ENCODE measurements at regions not wholly inside any gene's neighbourhood (a gene's known extent, or its start where the extent isn't known, plus 50 kb on each side); places are given as distances from the start of the nearest gene placed in this dataset.

DNA sequence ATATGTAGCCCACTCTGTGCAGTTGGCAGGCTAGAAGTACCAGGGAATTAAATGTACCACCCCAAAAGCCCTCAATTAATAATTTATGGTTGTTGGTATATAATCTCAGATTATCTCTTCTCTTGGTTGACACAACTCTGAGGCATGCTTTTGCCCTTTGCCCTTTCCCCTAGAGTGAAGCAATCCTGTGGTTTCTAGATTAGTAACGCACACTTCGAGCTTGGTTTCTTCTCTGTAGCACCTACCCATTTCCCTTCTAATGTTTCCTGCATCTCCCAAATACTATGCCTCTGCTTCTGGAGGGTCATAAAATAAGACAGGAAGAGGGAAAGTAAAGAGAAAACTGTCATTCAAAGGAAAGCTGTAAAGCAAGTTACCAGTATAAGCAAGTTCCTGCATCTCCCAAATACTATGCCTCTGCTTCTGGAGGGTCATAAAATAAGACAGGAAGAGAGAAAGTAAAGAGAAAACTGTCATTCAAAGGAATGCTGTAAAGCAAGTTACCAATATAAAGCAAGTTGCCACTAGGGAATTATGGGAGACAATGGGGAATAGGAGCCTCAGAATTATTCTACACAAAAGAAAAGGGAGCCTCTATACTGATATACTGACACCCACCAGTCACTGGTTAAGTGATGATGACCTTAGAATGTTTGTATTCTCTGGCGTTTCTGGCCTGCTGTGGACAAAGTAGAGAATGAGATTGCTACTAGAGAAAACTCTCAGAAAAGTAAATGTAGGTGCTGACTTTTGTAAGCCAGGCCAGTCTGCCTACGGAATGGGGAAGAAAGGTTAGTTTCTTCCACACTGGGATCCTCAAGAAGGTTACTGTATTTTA is 862.6 kb upstream of the MAN1A1 start:
- Histone ChIP-seq H3K9me3 (no peaks in the 10 kb centered on the region), H3K36me3 (ENCODE audit: low read depth) (no peaks in the 10 kb centered on the region), H3K4me1 (ENCODE audit: low read depth) (no peaks in the 10 kb centered on the region), H3K4me3 (no peak overlapping the region)
- DNase-seq (no peak), ATAC-seq (no peak)
- TF ChIP-seq, protein P1, sequence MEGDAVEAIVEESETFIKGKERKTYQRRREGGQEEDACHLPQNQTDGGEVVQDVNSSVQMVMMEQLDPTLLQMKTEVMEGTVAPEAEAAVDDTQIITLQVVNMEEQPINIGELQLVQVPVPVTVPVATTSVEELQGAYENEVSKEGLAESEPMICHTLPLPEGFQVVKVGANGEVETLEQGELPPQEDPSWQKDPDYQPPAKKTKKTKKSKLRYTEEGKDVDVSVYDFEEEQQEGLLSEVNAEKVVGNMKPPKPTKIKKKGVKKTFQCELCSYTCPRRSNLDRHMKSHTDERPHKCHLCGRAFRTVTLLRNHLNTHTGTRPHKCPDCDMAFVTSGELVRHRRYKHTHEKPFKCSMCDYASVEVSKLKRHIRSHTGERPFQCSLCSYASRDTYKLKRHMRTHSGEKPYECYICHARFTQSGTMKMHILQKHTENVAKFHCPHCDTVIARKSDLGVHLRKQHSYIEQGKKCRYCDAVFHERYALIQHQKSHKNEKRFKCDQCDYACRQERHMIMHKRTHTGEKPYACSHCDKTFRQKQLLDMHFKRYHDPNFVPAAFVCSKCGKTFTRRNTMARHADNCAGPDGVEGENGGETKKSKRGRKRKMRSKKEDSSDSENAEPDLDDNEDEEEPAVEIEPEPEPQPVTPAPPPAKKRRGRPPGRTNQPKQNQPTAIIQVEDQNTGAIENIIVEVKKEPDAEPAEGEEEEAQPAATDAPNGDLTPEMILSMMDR (IDR thresholded peaks at IDR 0.05): no peak
- intact Hi-C loops (cut with DNase I, micrococcal nuclease): no loop called here

DNA sequence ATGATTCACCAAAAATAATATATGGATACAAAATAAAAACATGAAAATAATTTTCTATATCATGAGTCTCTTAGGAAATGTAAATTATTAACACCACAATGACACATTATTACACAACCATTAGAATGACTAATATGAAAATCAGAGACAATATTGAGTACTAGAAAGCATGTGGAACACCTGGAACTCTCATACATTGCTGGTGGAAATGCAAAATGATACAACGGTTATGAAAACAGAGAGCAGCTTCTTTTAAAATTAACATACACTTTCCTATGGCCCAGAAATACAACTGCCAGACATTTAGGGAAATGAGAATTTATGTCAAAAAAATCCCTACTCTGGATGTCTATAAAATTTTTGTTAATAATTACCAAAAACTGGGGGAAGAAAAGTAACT is 853.3 kb upstream of the MAN1A1 start:
- ATAC-seq (no peak), DNase-seq (no peak)
- TF ChIP-seq, protein P1 (IDR thresholded peaks at IDR 0.05): no peak
- H3K4me1 ChIP-seq (ENCODE audit: low read depth): no peaks in the 10 kb centered on the region
- no peaks in the 10 kb centered on the region for H3K9me3 ChIP-seq
- no peaks in the 10 kb centered on the region for H3K36me3 ChIP-seq (ENCODE audit: low read depth)
- intact Hi-C loops (cut with DNase I, micrococcal nuclease): no loop called here
- H3K4me3 ChIP-seq: no peak overlapping the region

- ATAC-seq (no peak), DNase-seq (no peak)
- no peaks in the 10 kb centered on the region for H3K36me3 ChIP-seq (ENCODE audit: low read depth)
- intact Hi-C loops (cut with DNase I, micrococcal nuclease): no loop called here
- H3K9me3 ChIP-seq: no peaks in the 10 kb centered on the region
- no peak overlapping the region for H3K4me3 ChIP-seq
- TF ChIP-seq, protein P1 (IDR thresholded peaks at IDR 0.05): no peak
- no peaks in the 10 kb centered on the region for H3K4me1 ChIP-seq (ENCODE audit: low read depth)
Measured at GRCh38 chr6:120200853-120201252, 851.3 kb upstream of the MAN1A1 start.

DNA sequence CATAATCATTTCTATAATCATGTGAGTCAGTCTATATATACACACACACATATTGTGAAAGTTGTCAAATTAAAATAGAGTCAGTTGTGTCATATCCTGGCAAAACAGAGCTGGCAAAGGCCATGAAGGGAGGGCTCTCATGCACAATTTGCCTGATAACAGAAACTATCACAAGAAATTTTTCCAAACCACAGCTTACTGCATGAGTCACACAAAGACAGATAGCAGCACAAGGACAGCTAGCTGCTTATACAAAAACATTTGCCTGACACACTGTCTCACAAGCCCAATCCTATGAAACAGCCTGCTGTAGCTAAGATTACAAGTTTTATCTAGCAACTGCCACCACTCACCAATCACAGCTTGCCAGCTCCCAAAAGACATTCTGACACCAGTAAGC is 848.5 kb upstream of the MAN1A1 start:
- TF ChIP-seq, protein P1 (IDR thresholded peaks at IDR 0.05): no peak
- ATAC-seq (no peak), DNase-seq (no peak)
- Histone ChIP-seq H3K4me3 (no peak overlapping the region), H3K4me1 (ENCODE audit: low read depth) (no peaks in the 10 kb centered on the region), H3K9me3 (no peaks in the 10 kb centered on the region), H3K36me3 (ENCODE audit: low read depth) (no peaks in the 10 kb centered on the region)
- intact Hi-C loops (cut with DNase I, micrococcal nuclease): no loop called here

DNA sequence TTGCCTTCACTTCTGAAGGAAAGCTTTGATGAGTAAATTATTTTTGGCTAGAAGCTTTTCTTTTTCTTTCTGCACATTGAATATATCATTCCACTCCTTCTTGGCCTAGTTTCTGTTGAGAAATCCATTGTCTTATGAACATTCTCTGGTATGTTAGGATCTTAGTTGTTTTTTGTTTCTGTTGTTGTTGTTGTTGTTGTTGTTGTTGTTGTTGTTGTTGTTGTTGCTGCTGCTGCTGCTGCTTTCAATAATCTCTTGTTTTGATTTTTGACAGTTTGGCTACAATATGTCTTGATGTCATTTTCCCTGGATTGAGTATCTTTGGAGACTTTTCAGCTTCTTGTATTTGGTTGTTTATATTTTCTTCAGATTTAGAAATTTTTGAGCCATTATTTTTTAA is 836.5 kb upstream of the MAN1A1 start:
- DNase-seq (no peak), ATAC-seq (no peak)
- TF ChIP-seq, protein P1 (IDR thresholded peaks at IDR 0.05): no peak
- intact Hi-C loops (cut with DNase I, micrococcal nuclease): no loop called here
- Histone ChIP-seq H3K36me3 (ENCODE audit: low read depth) (no peaks in the 10 kb centered on the region), H3K9me3 (no peaks in the 10 kb centered on the region), H3K4me3 (no peak overlapping the region), H3K4me1 (ENCODE audit: low read depth) (no peaks in the 10 kb centered on the region)
